Neural crest cell (in vitro differentiated cells): ENCODE measurements at regions not wholly inside any gene's neighbourhood (a gene's known extent, or its start where the extent isn't known, plus 50 kb on each side); places are given as distances from the start of the nearest gene placed in this dataset.

Experiments used
- DNase-seq: peaks from one replicate; pipeline ENCODE4 v3.0.0; 2021; ENCODE audit warnings: low read depth, mixed read lengths, low spot score
- H3K27ac Mint-ChIP-seq: one replicate; pipeline ENCODE4 v1.8.0; 2021; ENCODE audit warnings: mild to moderate bottlenecking, mixed read lengths; ENCODE audit not compliant: unreplicated experiment
- H3K27me3 Mint-ChIP-seq: 2 replicates; pipeline ENCODE4 v1.8.0; 2021; ENCODE audit warnings: low read depth, mild to moderate bottlenecking, mixed read lengths
- H3K36me3 Mint-ChIP-seq: 2 replicates; pipeline ENCODE4 v1.8.0; 2021; ENCODE audit warnings: low read depth, mild to moderate bottlenecking, mixed read lengths
- H3K4me1 Mint-ChIP-seq: 2 replicates; pipeline ENCODE4 v1.8.0; 2021; ENCODE audit warnings: mixed read lengths
- H3K4me3 Mint-ChIP-seq: one replicate; pipeline ENCODE4 v1.8.0; 2021; ENCODE audit warnings: mild to moderate bottlenecking, mixed read lengths
- H3K9me3 Mint-ChIP-seq: 2 replicates; pipeline ENCODE4 v1.8.0; 2021; ENCODE audit warnings: mixed read lengths
- TF ChIP-seq, protein P1 (sequence below): fragments of 200-600 bp; sonication (generic); conservative IDR thresholded peaks from 2 replicates; pipeline ENCODE4 v1.5.0; 2021; ENCODE audit warnings: antibody characterized with exemption, mild to moderate bottlenecking

DNA sequence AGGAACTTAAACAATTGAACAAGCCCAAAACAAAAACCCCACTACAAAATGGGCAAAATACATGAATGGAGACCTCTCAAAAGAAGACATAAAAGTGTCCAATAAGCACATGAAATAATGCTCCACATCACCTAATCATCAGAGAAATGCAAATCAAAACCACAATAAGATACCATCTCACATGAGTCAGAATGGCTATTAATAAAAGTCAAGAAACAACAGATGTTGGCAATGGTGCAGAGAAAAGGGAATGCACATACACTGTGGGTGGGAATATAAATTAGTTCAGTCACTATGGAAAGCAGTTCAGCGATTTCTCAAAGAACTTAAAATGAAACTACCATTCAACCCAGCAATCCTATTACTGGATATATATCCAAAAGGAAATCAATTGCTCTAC, 337.4 kb upstream of the GRIA1 start:
- Mint-ChIP-seq H3K27me3 (peaks cover 12% of the 10 kb centered on the region), H3K4me1 (no peaks in the 10 kb centered on the region), H3K36me3 (no peaks in the 10 kb centered on the region), H3K27ac (no peak overlapping the region), H3K4me3 (no peak overlapping the region), H3K9me3 (peaks cover 3% of the 10 kb centered on the region)
- TF ChIP-seq, protein P1, sequence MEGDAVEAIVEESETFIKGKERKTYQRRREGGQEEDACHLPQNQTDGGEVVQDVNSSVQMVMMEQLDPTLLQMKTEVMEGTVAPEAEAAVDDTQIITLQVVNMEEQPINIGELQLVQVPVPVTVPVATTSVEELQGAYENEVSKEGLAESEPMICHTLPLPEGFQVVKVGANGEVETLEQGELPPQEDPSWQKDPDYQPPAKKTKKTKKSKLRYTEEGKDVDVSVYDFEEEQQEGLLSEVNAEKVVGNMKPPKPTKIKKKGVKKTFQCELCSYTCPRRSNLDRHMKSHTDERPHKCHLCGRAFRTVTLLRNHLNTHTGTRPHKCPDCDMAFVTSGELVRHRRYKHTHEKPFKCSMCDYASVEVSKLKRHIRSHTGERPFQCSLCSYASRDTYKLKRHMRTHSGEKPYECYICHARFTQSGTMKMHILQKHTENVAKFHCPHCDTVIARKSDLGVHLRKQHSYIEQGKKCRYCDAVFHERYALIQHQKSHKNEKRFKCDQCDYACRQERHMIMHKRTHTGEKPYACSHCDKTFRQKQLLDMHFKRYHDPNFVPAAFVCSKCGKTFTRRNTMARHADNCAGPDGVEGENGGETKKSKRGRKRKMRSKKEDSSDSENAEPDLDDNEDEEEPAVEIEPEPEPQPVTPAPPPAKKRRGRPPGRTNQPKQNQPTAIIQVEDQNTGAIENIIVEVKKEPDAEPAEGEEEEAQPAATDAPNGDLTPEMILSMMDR, result no peak
- no peak for DNase-seq

DNA sequence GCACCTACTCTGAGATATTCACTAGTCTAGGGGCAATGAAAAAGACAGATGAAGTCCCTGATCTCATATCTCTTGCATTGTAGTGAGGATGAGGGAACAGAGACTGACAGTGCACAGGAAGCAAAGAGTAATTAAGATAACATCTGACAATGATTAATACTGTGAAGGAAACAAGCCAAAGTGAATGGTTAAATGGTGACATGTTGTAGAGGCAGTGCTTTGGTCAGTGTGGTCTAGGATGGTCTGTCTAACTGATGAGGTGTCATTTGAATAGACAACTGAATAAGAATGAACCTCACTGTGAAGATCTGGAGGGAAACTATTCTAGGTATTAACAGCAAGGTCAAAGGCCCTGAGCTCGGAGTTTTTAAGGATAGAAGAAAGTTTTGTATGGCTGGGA, 333.3 kb upstream of the GRIA1 start:
- no peaks in the 10 kb centered on the region for H3K4me1 Mint-ChIP-seq
- DNase-seq, result no peak
- no peak overlapping the region for H3K4me3 Mint-ChIP-seq
- H3K27ac Mint-ChIP-seq, result no peak overlapping the region
- no peaks in the 10 kb centered on the region for H3K9me3 Mint-ChIP-seq
- TF ChIP-seq, protein P1, result no peak
- no peaks in the 10 kb centered on the region for H3K36me3 Mint-ChIP-seq
- H3K27me3 Mint-ChIP-seq, result no peaks in the 10 kb centered on the region

DNA sequence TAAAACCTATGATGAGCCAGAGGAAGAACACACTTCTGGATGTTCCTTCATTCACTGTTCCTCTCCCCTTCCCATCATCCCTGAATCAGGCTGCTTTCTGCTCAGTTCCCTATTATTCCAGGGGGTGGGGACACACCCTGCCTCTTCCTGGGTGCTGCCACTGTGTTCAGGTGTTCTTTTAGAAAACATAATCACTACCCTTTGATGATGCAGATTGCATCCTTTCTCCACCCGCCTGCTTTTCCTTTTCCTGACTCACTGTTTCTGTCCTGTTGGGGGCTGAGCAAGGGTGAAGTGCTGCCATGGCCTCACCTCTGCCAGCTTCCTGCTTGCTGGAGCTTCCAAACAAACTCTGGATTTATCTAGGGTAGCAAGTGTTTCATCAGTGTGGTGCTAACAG, 331.9 kb upstream of the GRIA1 start:
- no peak for DNase-seq
- no peaks in the 10 kb centered on the region for H3K4me1 Mint-ChIP-seq
- TF ChIP-seq, protein P1, result no peak
- no peak overlapping the region for H3K4me3 Mint-ChIP-seq
- no peaks in the 10 kb centered on the region for H3K27me3 Mint-ChIP-seq
- no peaks in the 10 kb centered on the region for H3K9me3 Mint-ChIP-seq
- H3K36me3 Mint-ChIP-seq, result no peaks in the 10 kb centered on the region
- H3K27ac Mint-ChIP-seq, result no peak overlapping the region

DNA sequence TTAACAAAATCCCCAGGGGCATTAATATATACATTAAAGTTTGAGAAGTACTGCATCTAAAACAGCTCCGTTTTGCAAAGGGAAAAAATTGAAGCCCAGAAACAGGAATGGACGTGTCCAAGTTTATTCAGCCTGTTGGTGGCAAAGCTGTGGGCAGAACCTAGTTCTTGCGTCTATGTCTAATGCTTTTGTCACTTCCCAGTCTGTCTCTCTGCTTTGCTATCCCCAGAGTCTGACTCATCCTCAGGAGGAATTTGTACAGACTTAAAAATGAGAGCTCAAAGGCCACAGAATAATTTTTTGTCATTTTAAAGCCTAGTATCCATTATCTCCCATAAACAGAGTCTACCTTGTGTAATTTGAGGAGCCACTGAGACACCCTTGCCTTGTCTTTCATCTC, 330.9 kb upstream of the GRIA1 start:
- Mint-ChIP-seq H3K27ac (no peak overlapping the region), H3K4me1 (no peaks in the 10 kb centered on the region), H3K4me3 (no peak overlapping the region), H3K36me3 (no peaks in the 10 kb centered on the region), H3K9me3 (no peaks in the 10 kb centered on the region), H3K27me3 (no peaks in the 10 kb centered on the region)
- TF ChIP-seq, protein P1, result no peak
- DNase-seq, result no peak

DNA sequence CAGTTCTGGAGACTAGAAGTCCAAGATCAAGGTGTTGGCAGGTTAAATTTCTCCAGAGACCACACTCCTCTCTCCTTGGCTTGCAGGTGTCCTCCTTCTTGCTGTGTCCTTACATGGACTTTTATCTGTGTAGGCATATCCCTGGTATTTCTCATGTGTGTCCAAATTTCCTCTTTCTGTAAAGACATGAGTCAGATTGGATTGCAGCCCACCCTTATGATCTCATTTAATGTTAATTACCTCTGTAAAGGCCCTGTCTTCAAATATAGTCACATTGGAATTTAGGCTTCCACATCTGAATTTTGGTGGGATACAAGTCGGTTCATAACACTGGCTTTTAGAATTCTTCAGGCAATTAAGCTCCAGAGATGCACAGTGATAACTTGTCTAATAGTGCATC, 322.2 kb upstream of the GRIA1 start:
- TF ChIP-seq, protein P1, result no peak
- H3K9me3 Mint-ChIP-seq, result peaks cover 2% of the 10 kb centered on the region
- no peaks in the 10 kb centered on the region for H3K36me3 Mint-ChIP-seq
- no peaks in the 10 kb centered on the region for H3K27me3 Mint-ChIP-seq
- H3K4me3 Mint-ChIP-seq, result no peak overlapping the region
- no peak overlapping the region for H3K27ac Mint-ChIP-seq
- DNase-seq, result no peak
- H3K4me1 Mint-ChIP-seq, result no peaks in the 10 kb centered on the region

DNA sequence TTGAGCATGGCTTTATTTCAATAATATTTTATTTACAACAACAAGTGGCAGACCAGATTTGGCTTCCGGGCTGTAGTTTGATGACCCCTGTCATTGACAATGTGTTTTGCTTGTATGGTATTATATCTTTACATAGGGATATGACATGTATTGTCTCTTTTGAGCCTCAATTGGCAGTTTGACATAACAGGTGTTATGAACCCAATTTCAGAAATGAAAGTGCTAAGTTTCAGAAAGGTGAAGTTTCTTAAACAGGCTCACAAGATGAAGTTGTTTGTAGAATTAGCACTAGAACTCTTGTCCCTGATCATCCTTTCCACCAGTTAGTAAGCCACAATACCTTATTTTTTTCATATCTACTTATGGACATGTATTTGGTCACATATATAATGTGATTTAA, 303.0 kb upstream of the GRIA1 start:
- Mint-ChIP-seq H3K4me3 (no peak overlapping the region), H3K36me3 (no peaks in the 10 kb centered on the region), H3K9me3 (peaks cover 2% of the 10 kb centered on the region), H3K27me3 (peaks cover 4% of the 10 kb centered on the region), H3K4me1 (no peaks in the 10 kb centered on the region), H3K27ac (no peak overlapping the region)
- DNase-seq, result no peak
- TF ChIP-seq, protein P1, result no peak
